CD14-positive monocyte (primary cell): ENCODE measurements at regions not wholly inside any gene's neighbourhood (a gene's known extent, or its start where the extent isn't known, plus 50 kb on each side); places are given as distances from the start of the nearest gene placed in this dataset.

Experiments
- DNase-seq, 3 donors: peaks; one replicate each; pipeline ENCODE4 v3.0.0-alpha.2; 2011 to 2022
- H2AFZ ChIP-seq: 2 replicates; pipeline ENCODE4 v1.6.0; 2012; ENCODE audit warnings: mild to moderate bottlenecking, low read depth, low read length, inconsistent platforms; ENCODE audit not compliant: insufficient read depth, poor library complexity, severe bottlenecking
- H3K27ac ChIP-seq, 2 donors: 1 replicate in 1 of 2; 2 replicates in 1 of 2; pipeline ENCODE4 v1.5.1; 2012 to 2013; ENCODE audit warnings: low read length in 2 of 2, control low read depth in 1 of 2, inconsistent platforms in 1 of 2, low read depth in 1 of 2, mild to moderate bottlenecking in 1 of 2
- H3K27me3 ChIP-seq, 2 donors: one replicate each; pipeline versions ENCODE4 v1.6.0 to v1.6.1; 2011 to 2013; ENCODE audit warnings: low read length in 2 of 2; ENCODE audit not compliant: control insufficient read depth in 2 of 2, insufficient read depth in 2 of 2
- H3K36me3 ChIP-seq, 2 donors: replicated peaks in 1 of 2; 1 replicate in 1 of 2; 2 replicates in 1 of 2; pipeline versions ENCODE4 v1.5.1 to v1.6.1; 2012 to 2013; ENCODE audit warnings: low read length in 2 of 2, control low read depth in 1 of 2, inconsistent platforms in 1 of 2, mild to moderate bottlenecking in 1 of 2; ENCODE audit not compliant: insufficient read depth in 2 of 2, control insufficient read depth in 1 of 2
- H3K4me1 ChIP-seq, 2 donors: 1 replicate in 1 of 2; 2 replicates in 1 of 2; pipeline versions ENCODE4 v1.5.1 to v1.6.1; 2012 to 2013; ENCODE audit warnings: low read length in 2 of 2, control low read depth in 1 of 2, inconsistent platforms in 1 of 2, mild to moderate bottlenecking in 1 of 2, moderate library complexity in 1 of 2; ENCODE audit not compliant: insufficient read depth in 2 of 2, control insufficient read depth in 1 of 2
- H3K4me2 ChIP-seq: replicated peaks from 2 replicates; pipeline ENCODE3; 2012; ENCODE audit warnings: low read length, moderate library complexity, mild to moderate bottlenecking; ENCODE audit not compliant: poor library complexity, severe bottlenecking; ENCODE audit errors: extremely low read depth
- H3K4me3 ChIP-seq, 3 experiments: fragments of 200-600 bp in 1 of 3; sonication (generic) in 1 of 3; replicated peaks in 1 of 3; 1 replicate in 2 of 3; 2 replicates in 1 of 3; pipeline ENCODE4 v1.5.1; 2011 to 2013; ENCODE audit warnings: low read length in 3 of 3, mild to moderate bottlenecking in 3 of 3, control low read depth in 2 of 3, low read depth in 2 of 3, inconsistent platforms in 1 of 3, moderate library complexity in 1 of 3
- H3K79me2 ChIP-seq: 2 replicates; pipeline ENCODE4 v1.6.0; 2012; ENCODE audit warnings: mild to moderate bottlenecking, control low read depth, inconsistent platforms, low read length, moderate library complexity; ENCODE audit not compliant: insufficient read depth
- H3K9ac ChIP-seq: 2 replicates; pipeline ENCODE4 v1.6.0; 2017; ENCODE audit warnings: low read length, mild to moderate bottlenecking; ENCODE audit not compliant: insufficient read depth, poor library complexity, severe bottlenecking
- H3K9me3 ChIP-seq, 2 donors: replicated peaks in 1 of 2; 1 replicate in 1 of 2; 2 replicates in 1 of 2; pipeline versions ENCODE4 v1.5.1 to v1.6.1; 2012 to 2013; ENCODE audit warnings: low read length in 2 of 2, control low read depth in 1 of 2; ENCODE audit not compliant: control insufficient read depth in 1 of 2, insufficient read depth in 1 of 2
- H4K20me1 ChIP-seq: 2 replicates; pipeline ENCODE4 v1.6.0; 2012; ENCODE audit warnings: mild to moderate bottlenecking, low read length, control low read depth, moderate library complexity; ENCODE audit not compliant: insufficient read depth
- H3K27ac Mint-ChIP-seq, 7 donors: one replicate each; pipeline ENCODE4 v1.8.0; 2020; ENCODE audit warnings: mild to moderate bottlenecking in 7 of 7, mixed read lengths in 7 of 7, moderate library complexity in 6 of 7, inconsistent platforms in 2 of 7
- H3K27me3 Mint-ChIP-seq, 3 donors: one replicate each; pipeline ENCODE4 v1.8.0; 2021 to 2022; ENCODE audit warnings: low read depth in 3 of 3, mild to moderate bottlenecking in 3 of 3, mixed read lengths in 3 of 3, moderate library complexity in 3 of 3, inconsistent platforms in 1 of 3
- H3K36me3 Mint-ChIP-seq, 2 donors: one replicate each; pipeline ENCODE4 v1.8.0; 2020; ENCODE audit warnings: mixed read lengths in 2 of 2, inconsistent platforms in 1 of 2, mild to moderate bottlenecking in 1 of 2
- H3K4me1 Mint-ChIP-seq: one replicate; pipeline ENCODE4 v1.8.0; 2020; ENCODE audit warnings: mild to moderate bottlenecking, mixed read lengths
- H3K4me3 Mint-ChIP-seq, 2 donors: one replicate each; pipeline ENCODE4 v1.8.0; 2020; ENCODE audit warnings: mild to moderate bottlenecking in 2 of 2, mixed read lengths in 2 of 2, moderate library complexity in 1 of 2
- H3K9me3 Mint-ChIP-seq, 7 donors: one replicate each; pipeline ENCODE4 v1.8.0; 2020 to 2022; ENCODE audit warnings: mixed read lengths in 7 of 7, mild to moderate bottlenecking in 6 of 7, moderate library complexity in 6 of 7, inconsistent platforms in 2 of 7
- CTCF ChIP-seq: fragments of 200-600 bp; IDR thresholded peaks from one replicate; pipeline ENCODE4 v1.8.0; 2022; ENCODE audit warnings: antibody characterized with exemption, mild to moderate bottlenecking
- WGBS: methylation state at CpG from one replicate; pipeline ENCODE4 v1.1.5; 2013; ENCODE audit warnings: missing lambda C conversion rate; ENCODE audit not compliant: insufficient coverage; 5-methylcytosine and 5-hydroxymethylcytosine counted together
- intact Hi-C, 2 donors: fragments of 100-400 bp; cut with micrococcal nuclease; formaldehyde crosslinking; loops; one replicate each; pipeline versions ENCODE4 v1.15.0 to v1.15.1; 2023

GRCh38 chr18:38663682-38664081, 1098.1 kb upstream of the CELF4 start:
- Mint-ChIP-seq H3K27ac (no peak overlapping the region), H3K4me3 (no peak overlapping the region), H3K27me3 (no peaks in the 10 kb centered on the region), H3K36me3 (no peaks in the 10 kb centered on the region), H3K4me1 (no peaks in the 10 kb centered on the region), H3K9me3 (peaks cover 2 to 8% (median 5%) of the 10 kb centered on the region in 7 donors)
- no peak overlapping the region for H3K9ac ChIP-seq
- H3K36me3 ChIP-seq, result no peaks in the 10 kb centered on the region
- no peak overlapping the region for H3K27ac ChIP-seq
- no peaks in the 10 kb centered on the region for H3K4me1 ChIP-seq
- no peak overlapping the region for H3K4me3 ChIP-seq
- no peak for DNase-seq
- no CpG with 5 or more reads among the region's 1 CpG for WGBS
- H2AFZ ChIP-seq, result no peak overlapping the region
- H3K9me3 ChIP-seq, result peaks cover 0 to 6% of the 10 kb centered on the region in 2 donors
- intact Hi-C loops, result no loop called here
- no peak for TF ChIP-seq CTCF
- no peaks in the 10 kb centered on the region for H3K27me3 ChIP-seq
- H3K79me2 ChIP-seq, result no peaks in the 10 kb centered on the region
- H3K4me2 ChIP-seq, result no peak overlapping the region
- H4K20me1 ChIP-seq, result no peaks in the 10 kb centered on the region

DNA sequence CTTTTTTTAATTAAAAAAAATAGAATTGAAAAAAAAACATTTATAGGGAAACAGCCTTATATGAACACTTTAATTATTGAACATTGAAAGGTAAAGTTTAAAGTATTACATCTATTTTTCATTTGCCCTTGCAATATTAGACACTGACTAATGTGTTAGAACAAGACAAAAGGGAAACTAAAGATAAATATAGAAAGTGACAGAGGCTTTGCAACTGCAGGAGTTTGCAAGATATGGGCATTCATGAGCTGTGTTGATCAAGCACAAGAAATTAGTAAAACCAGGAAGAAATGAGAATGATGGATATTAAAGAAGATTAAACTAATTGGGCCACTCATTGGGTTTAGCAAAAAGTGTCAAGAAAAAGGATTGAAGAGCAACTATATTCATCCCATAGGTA, 1097.7 kb upstream of the CELF4 start:
- no peak overlapping the region for H3K4me3 ChIP-seq
- H3K9ac ChIP-seq, result no peak overlapping the region
- Mint-ChIP-seq H3K4me1 (no peaks in the 10 kb centered on the region), H3K9me3 (peaks cover 1 to 7% (median 2%) of the 10 kb centered on the region in 7 donors), H3K4me3 (no peak overlapping the region), H3K27ac (no peak overlapping the region), H3K36me3 (no peaks in the 10 kb centered on the region), H3K27me3 (no peaks in the 10 kb centered on the region)
- TF ChIP-seq CTCF, result no peak
- no peak overlapping the region for H2AFZ ChIP-seq
- intact Hi-C loops, result no loop called here
- H3K9me3 ChIP-seq, result peaks cover 0 to 2% of the 10 kb centered on the region in 2 donors
- H3K27me3 ChIP-seq, result no peaks in the 10 kb centered on the region
- DNase-seq, result no peak
- no peaks in the 10 kb centered on the region for H3K36me3 ChIP-seq
- H3K79me2 ChIP-seq, result no peaks in the 10 kb centered on the region
- H4K20me1 ChIP-seq, result no peaks in the 10 kb centered on the region
- no peaks in the 10 kb centered on the region for H3K4me1 ChIP-seq
- no peak overlapping the region for H3K4me2 ChIP-seq
- no peak overlapping the region for H3K27ac ChIP-seq
